HL-60 (cell line): ENCODE measurements at regions not wholly inside any gene's neighbourhood (a gene's known extent, or its start where the extent isn't known, plus 50 kb on each side); places are given as distances from the start of the nearest gene placed in this dataset.

ENCODE experiments used
- GABPA ChIP-seq: IDR thresholded peaks from 2 replicates; pipeline ENCODE4 v1.6.1; 2012; ENCODE audit warnings: low read depth
- POLR2AphosphoS5 ChIP-seq: IDR thresholded peaks from 2 replicates; pipeline ENCODE4 v1.6.1; 2012; ENCODE audit warnings: low read depth
- SPI1 ChIP-seq: IDR thresholded peaks from 2 replicates; pipeline ENCODE4 v1.6.1; 2012; ENCODE audit warnings: low read depth, mild to moderate bottlenecking, borderline replicate concordance
- TF ChIP-seq, protein P1 (sequence below): IDR thresholded peaks from one replicate; pipeline ENCODE4 v1.5.1; 2011; ENCODE audit warnings: low read length, control low read depth, inconsistent platforms; ENCODE audit not compliant: insufficient read depth
- TF ChIP-seq, protein P2 (sequence below): IDR thresholded peaks from 2 replicates; pipeline ENCODE4 v1.6.1; 2012; ENCODE audit warnings: low read depth; ENCODE audit not compliant: insufficient replicate concordance

- TF ChIP-seq, protein P1, sequence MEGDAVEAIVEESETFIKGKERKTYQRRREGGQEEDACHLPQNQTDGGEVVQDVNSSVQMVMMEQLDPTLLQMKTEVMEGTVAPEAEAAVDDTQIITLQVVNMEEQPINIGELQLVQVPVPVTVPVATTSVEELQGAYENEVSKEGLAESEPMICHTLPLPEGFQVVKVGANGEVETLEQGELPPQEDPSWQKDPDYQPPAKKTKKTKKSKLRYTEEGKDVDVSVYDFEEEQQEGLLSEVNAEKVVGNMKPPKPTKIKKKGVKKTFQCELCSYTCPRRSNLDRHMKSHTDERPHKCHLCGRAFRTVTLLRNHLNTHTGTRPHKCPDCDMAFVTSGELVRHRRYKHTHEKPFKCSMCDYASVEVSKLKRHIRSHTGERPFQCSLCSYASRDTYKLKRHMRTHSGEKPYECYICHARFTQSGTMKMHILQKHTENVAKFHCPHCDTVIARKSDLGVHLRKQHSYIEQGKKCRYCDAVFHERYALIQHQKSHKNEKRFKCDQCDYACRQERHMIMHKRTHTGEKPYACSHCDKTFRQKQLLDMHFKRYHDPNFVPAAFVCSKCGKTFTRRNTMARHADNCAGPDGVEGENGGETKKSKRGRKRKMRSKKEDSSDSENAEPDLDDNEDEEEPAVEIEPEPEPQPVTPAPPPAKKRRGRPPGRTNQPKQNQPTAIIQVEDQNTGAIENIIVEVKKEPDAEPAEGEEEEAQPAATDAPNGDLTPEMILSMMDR: no peak
- TF ChIP-seq, protein P2, sequence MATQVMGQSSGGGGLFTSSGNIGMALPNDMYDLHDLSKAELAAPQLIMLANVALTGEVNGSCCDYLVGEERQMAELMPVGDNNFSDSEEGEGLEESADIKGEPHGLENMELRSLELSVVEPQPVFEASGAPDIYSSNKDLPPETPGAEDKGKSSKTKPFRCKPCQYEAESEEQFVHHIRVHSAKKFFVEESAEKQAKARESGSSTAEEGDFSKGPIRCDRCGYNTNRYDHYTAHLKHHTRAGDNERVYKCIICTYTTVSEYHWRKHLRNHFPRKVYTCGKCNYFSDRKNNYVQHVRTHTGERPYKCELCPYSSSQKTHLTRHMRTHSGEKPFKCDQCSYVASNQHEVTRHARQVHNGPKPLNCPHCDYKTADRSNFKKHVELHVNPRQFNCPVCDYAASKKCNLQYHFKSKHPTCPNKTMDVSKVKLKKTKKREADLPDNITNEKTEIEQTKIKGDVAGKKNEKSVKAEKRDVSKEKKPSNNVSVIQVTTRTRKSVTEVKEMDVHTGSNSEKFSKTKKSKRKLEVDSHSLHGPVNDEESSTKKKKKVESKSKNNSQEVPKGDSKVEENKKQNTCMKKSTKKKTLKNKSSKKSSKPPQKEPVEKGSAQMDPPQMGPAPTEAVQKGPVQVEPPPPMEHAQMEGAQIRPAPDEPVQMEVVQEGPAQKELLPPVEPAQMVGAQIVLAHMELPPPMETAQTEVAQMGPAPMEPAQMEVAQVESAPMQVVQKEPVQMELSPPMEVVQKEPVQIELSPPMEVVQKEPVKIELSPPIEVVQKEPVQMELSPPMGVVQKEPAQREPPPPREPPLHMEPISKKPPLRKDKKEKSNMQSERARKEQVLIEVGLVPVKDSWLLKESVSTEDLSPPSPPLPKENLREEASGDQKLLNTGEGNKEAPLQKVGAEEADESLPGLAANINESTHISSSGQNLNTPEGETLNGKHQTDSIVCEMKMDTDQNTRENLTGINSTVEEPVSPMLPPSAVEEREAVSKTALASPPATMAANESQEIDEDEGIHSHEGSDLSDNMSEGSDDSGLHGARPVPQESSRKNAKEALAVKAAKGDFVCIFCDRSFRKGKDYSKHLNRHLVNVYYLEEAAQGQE: no peak
- TF ChIP-seq SPI1: no peak
- no peak for TF ChIP-seq POLR2AphosphoS5
- no peak for TF ChIP-seq GABPA
Measured at GRCh38 chr7:49037346-49038210, 113.2 kb downstream of the CDC14C start.
